ENCODE measurements at regions not wholly inside any gene's neighbourhood (a gene's known extent, or its start where the extent isn't known, plus 50 kb on each side); places are given as distances from the start of the nearest gene placed in this dataset.

DNA sequence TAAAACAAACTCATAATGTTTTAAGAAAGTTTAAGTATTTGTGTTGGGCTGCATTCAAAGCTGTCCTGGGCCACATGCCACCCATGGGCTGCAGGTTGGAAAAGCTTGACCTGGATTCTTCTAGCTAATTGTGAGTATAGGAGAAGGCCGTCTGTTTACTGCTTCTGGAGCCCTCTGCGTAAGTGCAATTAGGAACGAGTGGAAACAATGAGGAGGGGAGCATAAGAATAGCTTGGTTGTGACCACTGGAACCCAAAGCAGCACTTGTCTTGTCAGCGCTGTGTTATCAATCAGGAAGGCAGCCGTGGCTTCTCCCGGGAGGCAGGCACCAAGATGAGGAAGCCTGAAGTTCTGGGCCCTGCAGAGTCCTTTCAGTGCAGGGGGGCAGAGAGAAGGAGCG is 110.4 kb upstream of the MBNL2 start:
- DNase-seq (ENCODE audit: low read depth in 1 of 2, low spot score in 1 of 2) (no peak), ATAC-seq (no peak), FAIRE-seq (no peak)
- peak overlapping the region in 1 of 2 experiments; percentile 53; a peak in 2 of 6 replicates for H3K27ac ChIP-seq
- ChIA-PET POLR2A (no interaction called here), CTCF (interaction anchor here (0.9 to 12.6 kb wide), 8 partner anchors 14 to 257 kb away, joined by 3 to 171 read pairs (median 6); no protein-coding TSS in a partner anchor)
- H3K9me3 ChIP-seq = no peaks in the 10 kb centered on the region
- no peak overlapping the region for H3K4me3 ChIP-seq
- peaks cover 60% of the 10 kb centered on the region for H3K4me1 ChIP-seq
- TF ChIP-seq TFCP2L1 (CRISPR knock-in tag; IDR thresholded peaks at IDR 0.05) = no peak
- no peak for TF ChIP-seq PHF8 (IDR thresholded peaks at IDR 0.05; ENCODE audit: borderline replicate concordance, low read depth)
- no peak for TF ChIP-seq RAD21 (conservative IDR thresholded peaks at IDR 0.05 in 1 of 2, IDR thresholded peaks at IDR 0.05 in 1 of 2)
- TF ChIP-seq BHLHE40 (IDR thresholded peaks at IDR 0.05; ENCODE audit: low read depth, low read length) = no peak
- TF ChIP-seq, protein P1, sequence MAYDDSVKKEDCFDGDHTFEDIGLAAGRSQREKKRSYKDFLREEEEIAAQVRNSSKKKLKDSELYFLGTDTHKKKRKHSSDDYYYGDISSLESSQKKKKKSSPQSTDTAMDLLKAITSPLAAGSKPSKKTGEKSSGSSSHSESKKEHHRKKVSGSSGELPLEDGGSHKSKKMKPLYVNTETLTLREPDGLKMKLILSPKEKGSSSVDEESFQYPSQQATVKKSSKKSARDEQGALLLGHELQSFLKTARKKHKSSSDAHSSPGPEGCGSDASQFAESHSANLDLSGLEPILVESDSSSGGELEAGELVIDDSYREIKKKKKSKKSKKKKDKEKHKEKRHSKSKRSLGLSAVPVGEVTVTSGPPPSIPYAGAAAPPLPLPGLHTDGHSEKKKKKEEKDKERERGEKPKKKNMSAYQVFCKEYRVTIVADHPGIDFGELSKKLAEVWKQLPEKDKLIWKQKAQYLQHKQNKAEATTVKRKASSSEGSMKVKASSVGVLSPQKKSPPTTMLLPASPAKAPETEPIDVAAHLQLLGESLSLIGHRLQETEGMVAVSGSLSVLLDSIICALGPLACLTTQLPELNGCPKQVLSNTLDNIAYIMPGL (CRISPR knock-in tag; IDR thresholded peaks at IDR 0.05; ENCODE audit: borderline replicate concordance) = no peak
- no peak for TF ChIP-seq KDM5A (IDR thresholded peaks at IDR 0.05)
- TF ChIP-seq CHD2 (IDR thresholded peaks at IDR 0.05; ENCODE audit: low read length, partially characterized antibody) = no peak
- TF ChIP-seq, protein P2, sequence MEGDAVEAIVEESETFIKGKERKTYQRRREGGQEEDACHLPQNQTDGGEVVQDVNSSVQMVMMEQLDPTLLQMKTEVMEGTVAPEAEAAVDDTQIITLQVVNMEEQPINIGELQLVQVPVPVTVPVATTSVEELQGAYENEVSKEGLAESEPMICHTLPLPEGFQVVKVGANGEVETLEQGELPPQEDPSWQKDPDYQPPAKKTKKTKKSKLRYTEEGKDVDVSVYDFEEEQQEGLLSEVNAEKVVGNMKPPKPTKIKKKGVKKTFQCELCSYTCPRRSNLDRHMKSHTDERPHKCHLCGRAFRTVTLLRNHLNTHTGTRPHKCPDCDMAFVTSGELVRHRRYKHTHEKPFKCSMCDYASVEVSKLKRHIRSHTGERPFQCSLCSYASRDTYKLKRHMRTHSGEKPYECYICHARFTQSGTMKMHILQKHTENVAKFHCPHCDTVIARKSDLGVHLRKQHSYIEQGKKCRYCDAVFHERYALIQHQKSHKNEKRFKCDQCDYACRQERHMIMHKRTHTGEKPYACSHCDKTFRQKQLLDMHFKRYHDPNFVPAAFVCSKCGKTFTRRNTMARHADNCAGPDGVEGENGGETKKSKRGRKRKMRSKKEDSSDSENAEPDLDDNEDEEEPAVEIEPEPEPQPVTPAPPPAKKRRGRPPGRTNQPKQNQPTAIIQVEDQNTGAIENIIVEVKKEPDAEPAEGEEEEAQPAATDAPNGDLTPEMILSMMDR (IDR thresholded peaks at IDR 0.05) = no peak
- no peak for TF ChIP-seq RNF2 (IDR thresholded peaks at IDR 0.05; ENCODE audit: borderline replicate concordance, low read depth)
- no peak for TF ChIP-seq EP300 (IDR thresholded peaks at IDR 0.05)
- TF ChIP-seq SREBF2 (IDR thresholded peaks at IDR 0.05) = no peak
- TF ChIP-seq ZFP36 (IDR thresholded peaks at IDR 0.05; ENCODE audit: borderline replicate concordance, partially characterized antibody) = no peak
- no peak for TF ChIP-seq HEYL (CRISPR knock-in tag; IDR thresholded peaks at IDR 0.05)
- TF ChIP-seq ZNF302 (CRISPR knock-in tag; IDR thresholded peaks at IDR 0.05) = no peak
- no peak for TF ChIP-seq FOSB (CRISPR knock-in tag; IDR thresholded peaks at IDR 0.05)
- no peak for TF ChIP-seq USF2 (IDR thresholded peaks at IDR 0.05)
- no peak for TF ChIP-seq BCL3 (IDR thresholded peaks at IDR 0.05)
- TF ChIP-seq GATA3 (IDR thresholded peaks at IDR 0.05; ENCODE audit: borderline replicate concordance) = no peak
- WGBS (ENCODE audit: missing lambda C conversion rate) = 90% methylated on average over 7 of the region's 7 CpGs
- no peak overlapping the region for H3K4me2 ChIP-seq

DNA sequence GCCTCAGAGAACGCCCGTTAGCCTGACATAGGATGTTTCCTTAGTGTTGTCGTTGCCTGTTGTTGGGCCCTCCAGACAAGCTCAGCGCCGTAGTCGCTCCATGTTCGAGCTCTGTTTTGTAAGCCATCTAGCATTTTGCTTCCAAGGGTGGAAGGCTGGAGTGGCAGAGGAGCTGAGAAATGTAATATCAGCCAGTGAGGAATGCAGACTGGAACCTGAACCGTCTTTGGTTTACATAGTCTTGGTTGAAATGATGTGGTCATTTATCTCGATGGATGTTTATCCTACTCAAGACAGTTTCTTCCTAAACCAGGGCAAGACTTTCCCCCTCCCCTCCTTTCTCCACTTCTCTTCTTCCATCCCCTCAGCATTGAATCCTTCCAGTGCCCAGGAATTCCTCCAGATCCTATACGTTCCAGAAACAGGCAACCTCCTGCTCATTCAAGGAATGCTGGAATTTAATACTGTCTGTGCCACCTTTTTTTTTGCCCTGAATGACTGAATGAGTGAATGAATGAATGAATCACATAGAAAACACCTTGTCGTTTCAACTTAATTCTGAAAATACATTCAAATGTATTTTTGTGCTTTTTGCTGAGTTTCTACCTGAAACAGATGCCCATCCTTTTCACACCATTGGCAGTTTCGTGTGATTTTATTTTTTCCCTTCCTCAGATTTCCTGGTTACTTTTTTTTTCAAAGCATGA is 109.5 kb upstream of the MBNL2 start:
- FAIRE-seq (no peak), DNase-seq (ENCODE audit: low read depth in 1 of 2, low spot score in 1 of 2) (no peak), ATAC-seq (no peak)
- no peak overlapping the region for H3K4me3 ChIP-seq
- POLR2A ChIA-PET = no interaction called here
- CTCF ChIA-PET = interaction anchor here (1.1 to 12.6 kb wide), 7 partner anchors 14 to 256 kb away, joined by 3 to 171 read pairs (median 6); no protein-coding TSS in a partner anchor
- no peaks in the 10 kb centered on the region for H3K9me3 ChIP-seq
- WGBS (ENCODE audit: missing lambda C conversion rate) = 72% methylated on average over 12 of the region's 12 CpGs
- peak overlapping the region in 1 of 2 experiments; percentile 53; a peak in 3 of 6 replicates for H3K27ac ChIP-seq
- H3K4me2 ChIP-seq = no peak overlapping the region
- peaks cover 66% of the 10 kb centered on the region for H3K4me1 ChIP-seq
- TF ChIP-seq EP300 (IDR thresholded peaks at IDR 0.05) (no peak), CEBPB (IDR thresholded peaks at IDR 0.05) (no peak), RNF2 (IDR thresholded peaks at IDR 0.05; ENCODE audit: borderline replicate concordance, low read depth) (no peak), BHLHE40 (IDR thresholded peaks at IDR 0.05; ENCODE audit: low read depth, low read length) (no peak), HOXB13 (CRISPR knock-in tag; IDR thresholded peaks at IDR 0.05; ENCODE audit: low read depth) (no peak), ZNF302 (CRISPR knock-in tag; IDR thresholded peaks at IDR 0.05) (no peak), SMC3 (IDR thresholded peaks at IDR 0.05) (no peak), RAD21 (conservative IDR thresholded peaks at IDR 0.05 in 1 of 2, IDR thresholded peaks at IDR 0.05 in 1 of 2) (no peak), GATA3 (IDR thresholded peaks at IDR 0.05; ENCODE audit: borderline replicate concordance) (no peak), PBX3 (IDR thresholded peaks at IDR 0.05) (no peak), CHD4 (IDR thresholded peaks at IDR 0.05; ENCODE audit: borderline replicate concordance) (no peak), TFCP2L1 (CRISPR knock-in tag; IDR thresholded peaks at IDR 0.05) (no peak), NR3C1 (IDR thresholded peaks at IDR 0.05) (no peak), ZSCAN20 (CRISPR knock-in tag; IDR thresholded peaks at IDR 0.05) (no peak)
- TF ChIP-seq, protein P3, sequence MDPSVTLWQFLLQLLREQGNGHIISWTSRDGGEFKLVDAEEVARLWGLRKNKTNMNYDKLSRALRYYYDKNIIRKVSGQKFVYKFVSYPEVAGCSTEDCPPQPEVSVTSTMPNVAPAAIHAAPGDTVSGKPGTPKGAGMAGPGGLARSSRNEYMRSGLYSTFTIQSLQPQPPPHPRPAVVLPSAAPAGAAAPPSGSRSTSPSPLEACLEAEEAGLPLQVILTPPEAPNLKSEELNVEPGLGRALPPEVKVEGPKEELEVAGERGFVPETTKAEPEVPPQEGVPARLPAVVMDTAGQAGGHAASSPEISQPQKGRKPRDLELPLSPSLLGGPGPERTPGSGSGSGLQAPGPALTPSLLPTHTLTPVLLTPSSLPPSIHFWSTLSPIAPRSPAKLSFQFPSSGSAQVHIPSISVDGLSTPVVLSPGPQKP (IDR thresholded peaks at IDR 0.05; ENCODE audit: low read depth, low read length) = no peak
- TF ChIP-seq, protein P4, sequence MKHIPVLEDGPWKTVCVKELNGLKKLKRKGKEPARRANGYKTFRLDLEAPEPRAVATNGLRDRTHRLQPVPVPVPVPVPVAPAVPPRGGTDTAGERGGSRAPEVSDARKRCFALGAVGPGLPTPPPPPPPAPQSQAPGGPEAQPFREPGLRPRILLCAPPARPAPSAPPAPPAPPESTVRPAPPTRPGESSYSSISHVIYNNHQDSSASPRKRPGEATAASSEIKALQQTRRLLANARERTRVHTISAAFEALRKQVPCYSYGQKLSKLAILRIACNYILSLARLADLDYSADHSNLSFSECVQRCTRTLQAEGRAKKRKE (CRISPR knock-in tag; IDR thresholded peaks at IDR 0.05; ENCODE audit: low read depth) = no peak

All from A549 (cell line).